Smooth muscle cell (in vitro differentiated cells): ENCODE measurements at regions not wholly inside any gene's neighbourhood (a gene's known extent, or its start where the extent isn't known, plus 50 kb on each side); places are given as distances from the start of the nearest gene placed in this dataset.

Experiments
- DNase-seq: peaks from one replicate; lab custom pipeline; 2025; ENCODE audit not compliant: unreplicated experiment; lab: John Stamatoyannopoulos, UW
- H2AFZ ChIP-seq: fragments of 200-600 bp; sonication (generic); 2 replicates; pipeline ENCODE4 v1.6.0; 2016; ENCODE audit warnings: antibody characterized with exemption, low read depth, mild to moderate bottlenecking
- H3F3A ChIP-seq: fragments of 200-600 bp; sonication (generic); 2 replicates; pipeline ENCODE4 v1.6.0; 2017; ENCODE audit warnings: antibody characterized with exemption, low read depth
- H3K27ac ChIP-seq: fragments of 200-600 bp; sonication (generic); 2 replicates; pipeline ENCODE4 v1.5.1; 2016; ENCODE audit warnings: low read depth, mild to moderate bottlenecking
- H3K27me3 ChIP-seq: fragments of 200-600 bp; sonication (generic); 2 replicates; pipeline ENCODE4 v1.6.1; 2016; ENCODE audit warnings: low read depth, mild to moderate bottlenecking
- H3K36me3 ChIP-seq: fragments of 200-600 bp; sonication (generic); 2 replicates; pipeline ENCODE4 v1.5.1; 2016; ENCODE audit warnings: low read depth
- H3K4me1 ChIP-seq: fragments of 200-600 bp; sonication (generic); 2 replicates; pipeline ENCODE4 v1.5.1; 2016; ENCODE audit warnings: low read depth
- H3K4me2 ChIP-seq: fragments of 200-600 bp; sonication (generic); 2 replicates; pipeline ENCODE4 v1.6.0; 2016; ENCODE audit warnings: mild to moderate bottlenecking
- H3K4me3 ChIP-seq: fragments of 200-600 bp; sonication (generic); 2 replicates; pipeline ENCODE4 v1.5.1; 2016; ENCODE audit warnings: mild to moderate bottlenecking
- H3K79me2 ChIP-seq: fragments of 200-600 bp; sonication (generic); 2 replicates; pipeline ENCODE4 v1.6.0; 2016; ENCODE audit warnings: low read depth, mild to moderate bottlenecking
- H3K9ac ChIP-seq: fragments of 200-600 bp; sonication (generic); 2 replicates; pipeline ENCODE4 v1.6.0; 2016; ENCODE audit warnings: low read depth
- H3K9me3 ChIP-seq: fragments of 200-600 bp; sonication (generic); replicated peaks from 2 replicates; pipeline ENCODE4 v1.5.1; 2016; ENCODE audit warnings: low read depth
- H4K20me1 ChIP-seq: fragments of 200-600 bp; sonication (generic); 2 replicates; pipeline ENCODE4 v1.6.0; 2016; ENCODE audit warnings: low read depth
- CTCF ChIP-seq: fragments of 200-600 bp; sonication (generic); IDR thresholded peaks from 2 replicates; pipeline ENCODE4 v1.5.1; 2017; ENCODE audit warnings: borderline replicate concordance, mild to moderate bottlenecking, antibody characterized with exemption; ENCODE audit not compliant: insufficient read depth, poor library complexity, severe bottlenecking
- WGBS: methylation state at CpG from one replicate; pipeline ENCODE4 v1.1.7; 2016; ENCODE audit warnings: low lambda C conversion rate; 5-methylcytosine and 5-hydroxymethylcytosine counted together

DNA sequence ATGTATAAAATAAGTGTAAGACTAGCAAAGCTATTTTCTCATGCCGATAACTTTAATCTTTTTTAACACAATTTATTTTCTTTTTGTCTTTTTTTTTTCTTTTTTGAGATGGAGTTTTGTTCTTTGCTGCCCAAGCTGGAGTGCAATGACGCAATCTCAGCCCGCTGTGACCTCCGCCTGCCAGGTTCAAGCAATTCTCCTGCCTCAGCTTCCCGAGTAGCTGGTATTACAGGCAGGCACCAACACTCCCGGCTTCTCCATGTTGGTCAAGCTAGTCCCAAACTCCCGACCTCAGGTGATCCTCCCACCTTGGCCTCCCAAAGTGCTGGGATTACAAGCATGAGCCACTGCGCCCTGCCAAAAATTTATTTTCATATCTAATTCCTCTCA is 164.2 kb upstream of the SLIT2 start:
- Histone ChIP-seq H3K9me3 (no peaks in the 10 kb centered on the region), H3K4me2 (no peak overlapping the region), H3K4me1 (no peaks in the 10 kb centered on the region), H3K4me3 (no peak overlapping the region), H3F3A (no peaks in the 10 kb centered on the region), H3K36me3 (no peaks in the 10 kb centered on the region), H2AFZ (no peak overlapping the region), H4K20me1 (no peaks in the 10 kb centered on the region), H3K27me3 (peaks cover 5% of the 10 kb centered on the region), H3K9ac (no peak overlapping the region), H3K27ac (no peak overlapping the region), H3K79me2 (no peaks in the 10 kb centered on the region)
- WGBS, result 97% methylated on average over 8 of the region's 8 CpGs
- no peak for DNase-seq
- no peak for TF ChIP-seq CTCF

- DNase-seq, result no peak
- Histone ChIP-seq H4K20me1 (no peaks in the 10 kb centered on the region), H3K79me2 (no peaks in the 10 kb centered on the region), H3F3A (no peaks in the 10 kb centered on the region), H3K27ac (no peak overlapping the region), H3K4me2 (no peak overlapping the region), H3K27me3 (peaks cover 5% of the 10 kb centered on the region), H3K4me1 (no peaks in the 10 kb centered on the region), H3K4me3 (no peak overlapping the region), H3K9me3 (no peaks in the 10 kb centered on the region), H2AFZ (peak overlapping the region; percentile 8), H3K9ac (no peak overlapping the region), H3K36me3 (no peaks in the 10 kb centered on the region)
- 78% methylated on average over 6 of the region's 6 CpGs for WGBS
- TF ChIP-seq CTCF, result no peak
Observed at GRCh38 chr4:20086799-20087521, 164.7 kb upstream of the SLIT2 start.

DNA sequence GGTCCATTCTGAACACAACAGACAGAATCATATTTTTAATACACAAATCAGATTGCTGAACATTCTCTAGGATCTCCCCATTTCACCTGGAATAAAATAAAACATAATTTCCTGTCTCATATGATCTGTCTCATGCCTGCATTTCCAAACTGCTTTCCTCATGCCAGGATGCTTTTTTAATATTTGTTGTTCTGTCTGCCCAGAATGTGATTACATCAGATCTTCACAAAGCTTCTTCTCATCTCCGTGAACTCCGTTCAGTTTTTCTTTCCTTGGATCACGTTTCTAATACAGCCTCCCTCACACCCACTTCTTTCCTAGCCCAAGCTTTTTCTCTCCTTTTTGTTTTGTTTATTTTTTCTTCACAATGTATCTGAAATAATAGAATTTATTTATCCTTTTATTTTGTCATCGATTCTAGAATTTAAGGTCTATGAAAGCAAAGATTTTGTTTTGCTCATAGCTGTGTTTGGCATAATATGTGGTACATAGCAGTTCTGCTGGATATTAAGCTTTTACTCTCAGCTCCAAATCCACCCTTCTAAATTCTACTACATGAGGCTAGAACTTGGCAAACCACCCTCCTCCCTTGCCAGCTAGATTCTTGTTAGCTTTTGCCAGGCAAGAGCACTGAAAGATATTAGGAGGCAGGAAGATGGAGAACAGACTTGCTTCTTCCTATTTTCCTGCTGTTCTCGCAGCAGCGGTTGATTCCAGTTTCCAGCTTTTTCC is 165.5 kb upstream of the SLIT2 start:
- no peaks in the 10 kb centered on the region for H3K9me3 ChIP-seq
- H3K79me2 ChIP-seq, result no peaks in the 10 kb centered on the region
- H3K4me1 ChIP-seq, result no peaks in the 10 kb centered on the region
- H3F3A ChIP-seq, result no peaks in the 10 kb centered on the region
- H4K20me1 ChIP-seq, result no peaks in the 10 kb centered on the region
- WGBS, result 84% methylated on average over 6 of the region's 6 CpGs
- TF ChIP-seq CTCF, result no peak
- peaks cover 5% of the 10 kb centered on the region for H3K27me3 ChIP-seq
- no peak for DNase-seq
- peak overlapping the region; percentile 8 for H2AFZ ChIP-seq
- H3K4me2 ChIP-seq, result no peak overlapping the region
- no peak overlapping the region for H3K27ac ChIP-seq
- H3K36me3 ChIP-seq, result no peaks in the 10 kb centered on the region
- no peak overlapping the region for H3K4me3 ChIP-seq
- no peak overlapping the region for H3K9ac ChIP-seq
